SU-DHL-6 (cell line): ENCODE measurements at regions not wholly inside any gene's neighbourhood (a gene's known extent, or its start where the extent isn't known, plus 50 kb on each side); places are given as distances from the start of the nearest gene placed in this dataset.

ENCODE experiments used
- H2AFZ ChIP-seq: fragments of 200-600 bp; sonication (generic); 2 replicates; pipeline ENCODE4 v1.6.1; 2014; ENCODE audit warnings: low read depth, mild to moderate bottlenecking, moderate library complexity, mixed read lengths, antibody characterized with exemption, low read length; ENCODE audit not compliant: severe bottlenecking
- H3F3A ChIP-seq: fragments of 200-600 bp; shearing (Covaris generic); 2 replicates; pipeline ENCODE4 v1.6.0; 2016; ENCODE audit warnings: antibody characterized with exemption, mild to moderate bottlenecking; ENCODE audit not compliant: insufficient read depth
- H3K27ac ChIP-seq: fragments of 200-600 bp; sonication (generic); 2 replicates; pipeline ENCODE4 v1.5.1; 2016; ENCODE audit warnings: low read depth, mild to moderate bottlenecking, low read length, moderate library complexity, mixed read lengths
- H3K27me3 ChIP-seq: fragments of 200-600 bp; sonication (generic), shearing (Covaris generic); 2 replicates; pipeline ENCODE4 v1.6.0; 2014; ENCODE audit warnings: mild to moderate bottlenecking, low read length
- H3K36me3 ChIP-seq: fragments of 200-600 bp; sonication (generic); 2 replicates; pipeline ENCODE4 v1.6.1; 2014; ENCODE audit warnings: mild to moderate bottlenecking, low read length, mixed read lengths
- H3K4me2 ChIP-seq: fragments of 300-600, 200-600 bp; shearing (Covaris generic), sonication (generic); 2 replicates; pipeline ENCODE4 v1.6.0; 2014; ENCODE audit warnings: low read length, low read depth, mild to moderate bottlenecking; ENCODE audit not compliant: poor library complexity, severe bottlenecking
- H3K4me3 ChIP-seq: fragments of 200-600 bp; sonication (generic); 2 replicates; pipeline ENCODE4 v1.5.1; 2014; ENCODE audit warnings: antibody characterized with exemption, low read length, mild to moderate bottlenecking, mixed read lengths; ENCODE audit not compliant: insufficient read depth, poor library complexity, severe bottlenecking
- H3K79me2 ChIP-seq: fragments of 200-600 bp; sonication (generic); 2 replicates; pipeline ENCODE4 v1.6.1; 2014; ENCODE audit warnings: mild to moderate bottlenecking, low read length, moderate library complexity; ENCODE audit not compliant: insufficient read depth
- H3K9ac ChIP-seq: fragments of 200-600 bp; sonication (generic); 2 replicates; pipeline ENCODE4 v1.7.0; 2014; ENCODE audit warnings: mild to moderate bottlenecking, low read length
- H3K9me2 ChIP-seq: fragments of 200-600 bp; sonication (generic); replicated peaks from 2 replicates; pipeline ENCODE4 v1.6.1; 2014; ENCODE audit warnings: low read length; ENCODE audit not compliant: insufficient read depth
- H3K9me3 ChIP-seq: fragments of 200-600 bp; sonication (generic); 2 replicates; pipeline ENCODE4 v1.6.1; 2014; ENCODE audit warnings: low read length, mixed read lengths; ENCODE audit not compliant: insufficient read depth
- H4K20me1 ChIP-seq: fragments of 200-600 bp; sonication (generic); 2 replicates; pipeline ENCODE4 v1.6.1; 2014; ENCODE audit warnings: low read depth, mild to moderate bottlenecking, antibody characterized with exemption, low read length, moderate library complexity, mixed read lengths
- CTCF ChIP-seq: fragments of 200-600 bp; sonication (generic); IDR thresholded peaks from one replicate; pipeline ENCODE4 v1.5.1; 2017; ENCODE audit warnings: antibody characterized with exemption, mild to moderate bottlenecking, low read length, moderate library complexity; ENCODE audit not compliant: insufficient read depth, poor library complexity, severe bottlenecking
- EZH2phosphoT487 ChIP-seq: fragments of 200-600 bp; sonication (generic), shearing (Covaris generic); conservative IDR thresholded peaks from 2 replicates; pipeline ENCODE4 v1.6.1; 2018; ENCODE audit warnings: mild to moderate bottlenecking, antibody characterized with exemption, low read length, moderate library complexity, mixed read lengths

DNA sequence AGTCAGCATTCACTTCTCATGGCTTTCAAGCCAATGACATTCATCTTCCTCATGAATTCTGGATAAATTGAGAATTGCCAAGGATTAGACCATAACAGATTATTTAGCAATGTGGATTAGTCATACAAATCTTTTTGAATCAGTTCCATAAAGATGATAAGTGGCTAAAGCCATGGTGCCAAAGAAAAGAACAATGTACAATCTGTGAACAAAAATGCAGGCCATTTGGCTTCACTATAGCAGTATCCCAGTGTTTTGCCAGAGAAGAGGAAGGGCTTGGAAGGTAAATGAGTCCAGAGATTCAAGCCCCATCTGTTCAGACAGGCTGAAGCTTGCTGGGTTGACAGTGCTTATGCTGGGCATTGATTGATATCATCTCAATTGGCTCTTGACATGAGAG is 376.4 kb upstream of the LRRC7 start:
- Histone ChIP-seq H3K79me2 (no peaks in the 10 kb centered on the region), H3K9ac (no peak overlapping the region), H3K9me2 (no peaks in the 10 kb centered on the region), H3K4me2 (no peak overlapping the region), H3F3A (no peaks in the 10 kb centered on the region), H3K36me3 (no peaks in the 10 kb centered on the region), H3K9me3 (no peaks in the 10 kb centered on the region), H3K27ac (no peak overlapping the region), H3K4me3 (no peak overlapping the region), H3K27me3 (no peaks in the 10 kb centered on the region), H2AFZ (no peak overlapping the region), H4K20me1 (no peaks in the 10 kb centered on the region)
- TF ChIP-seq CTCF (no peak), EZH2phosphoT487 (no peak)

DNA sequence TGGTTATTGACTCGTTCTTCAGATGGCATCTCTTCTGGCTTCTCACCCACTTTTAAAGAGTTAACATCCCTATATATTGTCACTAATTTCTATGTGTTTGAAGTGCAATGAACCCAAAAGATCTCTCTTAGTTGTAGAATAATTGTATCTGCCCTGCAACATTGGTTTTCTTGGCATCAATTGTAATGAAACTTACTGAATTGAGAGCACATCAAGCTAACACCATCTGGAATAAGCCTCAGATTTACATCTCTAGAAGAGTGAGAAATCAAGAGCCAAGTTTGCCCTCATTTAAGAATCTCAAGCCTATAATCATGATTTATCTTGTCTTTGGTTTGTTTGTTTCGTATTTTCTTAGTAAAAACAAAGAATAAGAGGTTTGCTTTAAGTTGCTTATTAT is 372.6 kb upstream of the LRRC7 start:
- no peaks in the 10 kb centered on the region for H3K79me2 ChIP-seq
- no peak overlapping the region for H3K27ac ChIP-seq
- TF ChIP-seq CTCF (no peak), EZH2phosphoT487 (no peak)
- H3K9ac ChIP-seq: no peak overlapping the region
- H3K4me3 ChIP-seq: no peak overlapping the region
- no peaks in the 10 kb centered on the region for H4K20me1 ChIP-seq
- H2AFZ ChIP-seq: no peak overlapping the region
- H3K9me3 ChIP-seq: no peaks in the 10 kb centered on the region
- no peaks in the 10 kb centered on the region for H3K27me3 ChIP-seq
- H3K4me2 ChIP-seq: no peak overlapping the region
- no peaks in the 10 kb centered on the region for H3K9me2 ChIP-seq
- H3K36me3 ChIP-seq: no peaks in the 10 kb centered on the region
- no peaks in the 10 kb centered on the region for H3F3A ChIP-seq

DNA sequence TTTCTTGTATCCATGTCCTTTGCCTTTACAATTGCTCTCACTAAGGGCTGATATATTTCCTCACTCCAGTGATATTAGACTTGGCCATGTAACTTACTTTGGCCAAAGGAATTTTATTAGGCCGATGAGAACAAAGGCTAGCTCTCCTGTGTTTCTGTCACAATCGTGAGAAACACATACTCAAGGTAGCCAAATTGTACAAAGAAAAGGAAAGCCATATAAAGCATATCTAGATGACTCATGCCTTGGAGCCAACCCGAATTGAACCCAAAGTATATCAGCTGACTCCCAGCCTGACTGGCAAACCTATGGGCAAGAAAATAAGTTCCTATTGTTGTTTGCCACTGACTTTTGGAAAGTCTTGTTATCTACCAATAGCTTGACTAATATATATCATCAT is 371.7 kb upstream of the LRRC7 start:
- no peak overlapping the region for H2AFZ ChIP-seq
- no peak overlapping the region for H3K4me2 ChIP-seq
- no peak overlapping the region for H3K4me3 ChIP-seq
- no peak overlapping the region for H3K27ac ChIP-seq
- H3K27me3 ChIP-seq: no peaks in the 10 kb centered on the region
- no peaks in the 10 kb centered on the region for H3K9me2 ChIP-seq
- no peak overlapping the region for H3K9ac ChIP-seq
- H3K9me3 ChIP-seq: no peaks in the 10 kb centered on the region
- H3K79me2 ChIP-seq: no peaks in the 10 kb centered on the region
- no peaks in the 10 kb centered on the region for H4K20me1 ChIP-seq
- no peaks in the 10 kb centered on the region for H3F3A ChIP-seq
- H3K36me3 ChIP-seq: no peaks in the 10 kb centered on the region
- TF ChIP-seq CTCF (no peak), EZH2phosphoT487 (no peak)

GRCh38 chr1:69197816-69198215 is 369.9 kb upstream of the LRRC7 start:
- Histone ChIP-seq H3K4me3 (no peak overlapping the region), H3K9me2 (no peaks in the 10 kb centered on the region), H3K36me3 (no peaks in the 10 kb centered on the region), H3K9ac (no peak overlapping the region), H2AFZ (no peak overlapping the region), H3K4me2 (no peak overlapping the region), H3K27me3 (no peaks in the 10 kb centered on the region), H3K79me2 (no peaks in the 10 kb centered on the region), H3K9me3 (no peaks in the 10 kb centered on the region), H3F3A (no peaks in the 10 kb centered on the region), H4K20me1 (no peaks in the 10 kb centered on the region), H3K27ac (no peak overlapping the region)
- TF ChIP-seq EZH2phosphoT487 (no peak), CTCF (no peak)
